ENCODE measurements at regions not wholly inside any gene's neighbourhood (a gene's known extent, or its start where the extent isn't known, plus 50 kb on each side); places are given as distances from the start of the nearest gene placed in this dataset.

GRCh38 chr15:96672629-96673028 lies 342.1 kb downstream of the NR2F2 start:
- DNase-seq (ENCODE audit: low read depth): no peak

GRCh38 chr15:96678386-96678785 lies 347.9 kb downstream of the NR2F2 start:
- DNase-seq (ENCODE audit: low read depth): no peak

GRCh38 chr15:96687388-96688107 lies 357.0 kb downstream of the NR2F2 start:
- DNase-seq (ENCODE audit: low read depth): no peak

- DNase-seq (ENCODE audit: low read depth): no peak
Observed at GRCh38 chr15:96690733-96691132, 360.2 kb downstream of the NR2F2 start.

- no peak for DNase-seq (ENCODE audit: low read depth)
Observed at GRCh38 chr15:96692826-96693225, 362.3 kb downstream of the NR2F2 start.

- DNase-seq (ENCODE audit: low read depth): no peak
Observed at GRCh38 chr15:96693515-96693914, 363.0 kb downstream of the NR2F2 start.

- DNase-seq (ENCODE audit: low read depth): no peak
Observed at GRCh38 chr15:96693990-96694517, 363.6 kb downstream of the NR2F2 start.

GRCh38 chr15:96695426-96695825 lies 364.9 kb downstream of the NR2F2 start:
- no peak for DNase-seq (ENCODE audit: low read depth)

- no peak for DNase-seq (ENCODE audit: low read depth)
Observed at GRCh38 chr15:96699871-96700401, 369.4 kb downstream of the NR2F2 start.

GRCh38 chr15:96700555-96700954 lies 370.1 kb downstream of the NR2F2 start:
- DNase-seq (ENCODE audit: low read depth): no peak

- no peak for DNase-seq (ENCODE audit: low read depth)
Observed at GRCh38 chr15:96701443-96701842, 370.9 kb downstream of the NR2F2 start.

- DNase-seq (ENCODE audit: low read depth): no peak
Observed at GRCh38 chr15:96701877-96702276, 371.4 kb downstream of the NR2F2 start.

- DNase-seq (ENCODE audit: low read depth): no peak
Observed at GRCh38 chr15:96702589-96702988, 372.1 kb downstream of the NR2F2 start.

- no peak for DNase-seq (ENCODE audit: low read depth)
Observed at GRCh38 chr15:96703091-96703490, 372.6 kb downstream of the NR2F2 start.

- no peak for DNase-seq (ENCODE audit: low read depth)
Observed at GRCh38 chr15:96703794-96704550, 373.5 kb downstream of the NR2F2 start.

GRCh38 chr15:96716075-96716474 lies 385.6 kb downstream of the NR2F2 start:
- no peak for DNase-seq (ENCODE audit: low read depth)

GRCh38 chr15:96716478-96716877 lies 386.0 kb downstream of the NR2F2 start:
- DNase-seq (ENCODE audit: low read depth): no peak

- DNase-seq (ENCODE audit: low read depth): no peak
Observed at GRCh38 chr15:96720251-96720650, 389.8 kb downstream of the NR2F2 start.

GRCh38 chr15:96720656-96721055 lies 390.2 kb downstream of the NR2F2 start:
- no peak for DNase-seq (ENCODE audit: low read depth)

GRCh38 chr15:96728591-96728990 lies 398.1 kb downstream of the NR2F2 start:
- DNase-seq (ENCODE audit: low read depth): no peak

GRCh38 chr15:96732704-96733103 lies 402.2 kb downstream of the NR2F2 start:
- DNase-seq (ENCODE audit: low read depth): no peak

GRCh38 chr15:96733721-96734120 lies 403.2 kb downstream of the NR2F2 start:
- DNase-seq (ENCODE audit: low read depth): no peak

- no peak for DNase-seq (ENCODE audit: low read depth)
Observed at GRCh38 chr15:96735632-96736240, 405.2 kb downstream of the NR2F2 start.

All from non-pigmented ciliary epithelial cell (primary cell).